Left kidney (tissue), 1 donor: ENCODE measurements at regions not wholly inside any gene's neighbourhood (a gene's known extent, or its start where the extent isn't known, plus 50 kb on each side); places are given as distances from the start of the nearest gene placed in this dataset.
A peak's percentile ranks its signal among the peaks of the same experiment; 100 is the strongest.
"Not testable (repeated sequence)": the region's sequence is repeated elsewhere in the genome, so short reads cannot be mapped to it uniquely, and the experiment has no call there.

Source experiments
- DNase-seq: peaks from one replicate; pipeline ENCODE4 v3.0.0-alpha.2; 2013

DNA sequence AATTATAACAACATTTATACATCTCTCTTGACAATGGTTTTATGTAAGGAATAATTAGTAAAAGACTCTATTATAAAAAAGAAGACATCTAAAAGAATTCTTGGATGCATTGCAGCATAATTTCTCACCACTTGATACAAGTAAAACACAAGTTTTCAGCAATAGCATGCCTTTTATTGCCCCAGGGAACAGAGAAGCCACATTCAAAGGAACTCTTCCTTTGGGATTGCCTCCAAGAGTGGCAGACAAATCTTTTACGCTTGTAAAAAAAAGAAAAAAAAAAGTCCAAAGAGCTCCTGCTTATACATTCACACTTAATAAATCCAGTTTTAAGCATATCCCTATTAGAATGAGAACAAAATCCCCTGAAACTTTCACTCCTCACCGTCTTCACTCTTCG, 2357.8 kb upstream of the PCDH20 start:
- no peak for DNase-seq

DNA sequence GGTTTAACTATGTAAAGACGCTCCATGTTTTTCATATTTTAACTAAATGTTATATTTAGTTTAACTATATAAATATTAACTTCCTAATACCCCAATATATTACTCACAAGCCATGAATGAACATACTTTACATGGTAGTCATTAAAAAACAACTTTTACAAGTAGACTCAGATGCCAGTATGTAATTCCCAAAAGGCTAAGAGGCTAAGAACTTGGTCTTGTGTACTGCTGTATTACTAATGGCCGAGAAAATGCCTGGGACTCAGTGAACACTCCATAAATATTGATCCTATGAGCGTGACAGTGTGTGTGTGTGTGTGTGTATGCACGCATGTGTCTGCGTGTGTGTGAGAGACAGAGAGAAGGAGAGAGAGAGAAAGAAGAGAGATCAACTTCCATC, 2342.0 kb upstream of the PCDH20 start:
- DNase-seq = not testable (repeated sequence)

DNA sequence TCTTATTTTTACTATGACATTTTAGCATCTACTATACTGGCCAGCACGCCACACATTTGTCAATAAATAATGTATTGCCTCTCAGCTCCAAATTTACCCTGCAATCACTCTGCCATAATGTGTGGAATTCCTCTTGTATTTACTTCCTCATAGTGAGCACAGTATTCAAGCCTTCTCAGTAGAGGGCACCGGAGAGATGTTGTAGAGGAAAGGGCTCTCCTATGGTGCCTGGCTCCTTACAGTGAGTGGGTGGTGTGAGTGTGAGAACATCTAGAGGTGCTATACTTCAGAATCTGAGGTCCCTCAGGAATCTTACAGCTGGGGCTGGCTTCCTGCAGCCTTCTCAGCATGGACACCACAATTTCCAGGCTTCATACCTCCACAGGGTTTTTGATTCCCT, 2334.2 kb upstream of the PCDH20 start:
- DNase-seq = not testable (repeated sequence)

DNA sequence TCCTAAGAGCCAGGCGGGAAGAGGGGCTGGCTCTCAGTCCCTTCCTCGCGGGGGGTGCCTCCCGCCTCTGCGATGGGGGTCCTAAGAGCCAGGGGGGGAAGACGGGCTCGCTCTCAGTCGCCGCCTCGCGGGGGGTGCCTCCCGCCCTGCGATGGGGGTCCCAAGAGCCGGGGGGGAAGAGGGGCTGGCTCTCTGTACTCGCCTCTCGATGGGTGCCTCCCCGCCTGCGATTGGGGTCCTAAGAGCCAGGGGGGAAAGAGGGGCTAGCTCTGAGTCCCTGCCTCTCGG, 2326.1 kb upstream of the PCDH20 start:
- DNase-seq = not testable (repeated sequence)

GRCh38 chr13:63741029-63741813, 2325.6 kb upstream of the PCDH20 start:
- no peak for DNase-seq

- DNase-seq = not testable (repeated sequence)
Measured at GRCh38 chr13:63739112-63739735, 2323.6 kb upstream of the PCDH20 start.

- DNase-seq = no peak
Measured at GRCh38 chr13:63737418-63737817, 2321.8 kb upstream of the PCDH20 start.

- DNase-seq = no peak
Measured at GRCh38 chr13:63731896-63732295, 2316.2 kb upstream of the PCDH20 start.

GRCh38 chr13:63712159-63712558, 2296.5 kb upstream of the PCDH20 start:
- not testable (repeated sequence) for DNase-seq

GRCh38 chr13:63706751-63707150, 2291.1 kb upstream of the PCDH20 start:
- no peak for DNase-seq

DNA sequence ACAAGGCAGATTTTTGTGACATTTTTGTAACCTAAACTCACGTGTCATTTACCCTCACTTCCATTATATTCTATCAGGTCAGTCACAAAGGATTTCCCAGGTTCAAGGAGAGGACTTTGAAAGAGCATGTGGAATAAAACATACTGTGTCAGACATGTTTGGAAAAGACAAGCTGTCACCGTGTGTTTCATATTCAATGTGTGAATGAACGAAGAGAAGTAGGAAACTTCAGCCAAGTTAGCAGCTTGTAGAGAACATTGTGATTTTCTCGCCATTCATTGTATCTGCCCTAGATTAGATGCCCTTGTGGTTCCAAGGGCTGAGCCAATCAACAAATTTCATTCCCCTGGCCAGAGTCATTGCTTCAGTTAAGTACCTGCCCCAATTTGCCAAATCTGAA, 2288.9 kb upstream of the PCDH20 start:
- no peak for DNase-seq

GRCh38 chr13:63700350-63700749, 2284.7 kb upstream of the PCDH20 start:
- DNase-seq = no peak

GRCh38 chr13:63699948-63700347, 2284.3 kb upstream of the PCDH20 start:
- DNase-seq = no peak

GRCh38 chr13:63696055-63696454, 2280.4 kb upstream of the PCDH20 start:
- no peak for DNase-seq

- no peak for DNase-seq
Measured at GRCh38 chr13:63693696-63694095, 2278.0 kb upstream of the PCDH20 start.

DNA sequence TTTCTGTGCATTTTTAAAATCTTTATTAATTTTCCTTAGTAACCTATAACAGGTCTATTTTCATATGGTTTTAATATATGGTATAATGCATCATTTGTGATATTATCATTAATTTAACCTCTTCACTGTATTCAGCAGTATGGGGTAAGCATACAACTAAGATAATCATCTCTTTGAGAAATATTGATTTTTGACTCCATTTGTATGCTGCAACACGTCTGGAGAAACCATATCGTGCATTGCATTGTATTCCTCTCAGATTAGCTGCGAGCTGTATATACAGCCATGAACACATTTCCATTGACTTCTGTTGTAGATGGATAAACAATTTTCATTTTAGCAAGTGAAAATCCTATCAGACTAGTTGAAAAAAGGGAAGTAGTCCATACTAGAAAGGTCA, 2275.8 kb upstream of the PCDH20 start:
- DNase-seq = no peak

DNA sequence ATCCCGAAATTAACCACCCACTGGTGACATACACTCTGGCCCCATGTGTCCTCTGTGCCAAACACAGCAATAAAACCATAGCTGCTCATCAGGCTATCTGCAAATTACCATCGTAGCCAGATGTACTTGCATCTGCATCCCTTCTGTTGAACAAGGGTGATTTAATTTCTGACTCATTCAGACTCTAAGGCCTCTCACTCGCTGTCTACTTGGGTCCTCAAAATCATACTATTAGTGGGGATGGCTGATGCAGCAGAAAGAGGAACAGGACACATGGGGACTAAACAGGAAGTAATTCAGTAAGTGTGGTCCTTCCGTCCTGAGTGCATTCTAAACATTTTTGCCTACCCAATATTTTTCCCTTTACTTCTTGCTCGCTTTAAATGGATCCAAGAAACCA, 2275.0 kb upstream of the PCDH20 start:
- no peak for DNase-seq

GRCh38 chr13:63684822-63685221, 2269.2 kb upstream of the PCDH20 start:
- DNase-seq = no peak

- DNase-seq = peak; percentile 0
Measured at GRCh38 chr13:63680704-63681103, 2265.1 kb upstream of the PCDH20 start.

- no peak for DNase-seq
Measured at GRCh38 chr13:63671296-63671695, 2255.6 kb upstream of the PCDH20 start.

DNA sequence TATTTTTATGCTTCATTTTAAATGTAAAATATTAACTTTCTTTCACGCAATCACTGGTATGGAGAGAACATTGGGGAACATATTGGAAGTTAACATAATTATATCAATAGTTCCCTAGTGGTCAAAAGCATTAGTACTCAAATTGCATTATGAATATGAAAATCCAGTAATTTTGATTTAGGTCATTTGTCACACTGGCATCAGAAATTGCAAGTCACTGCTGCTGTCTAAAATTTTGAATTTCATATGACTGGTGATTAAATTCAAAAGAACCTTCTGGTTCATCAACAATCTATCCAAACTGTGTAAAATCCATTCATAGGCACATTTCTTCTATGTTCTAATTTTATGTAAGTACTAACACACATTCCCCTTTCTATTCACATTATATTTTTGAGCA, 2235.7 kb upstream of the PCDH20 start:
- DNase-seq = no peak

GRCh38 chr13:63643543-63643942, 2227.9 kb upstream of the PCDH20 start:
- DNase-seq = no peak

- DNase-seq = no peak
Measured at GRCh38 chr13:63636316-63636993, 2220.8 kb upstream of the PCDH20 start.

- DNase-seq = no peak
Measured at GRCh38 chr13:63632321-63632720, 2216.7 kb upstream of the PCDH20 start.
